ENCODE measurements at regions not wholly inside any gene's neighbourhood (a gene's known extent, or its start where the extent isn't known, plus 50 kb on each side); places are given as distances from the start of the nearest gene placed in this dataset.
A peak's percentile ranks its signal among the peaks of the same experiment; 100 is the strongest.
"Not testable (repeated sequence)": the region's sequence is repeated elsewhere in the genome, so short reads cannot be mapped to it uniquely, and the experiment has no call there.

GRCh38 chr4:3630136-3630597 is 97.9 kb upstream of the LRPAP1 start:
- Mint-ChIP-seq H3K9me3 (no peaks in the 10 kb centered on the region), H3K36me3 (ENCODE audit: insufficient read depth) (no peaks in the 10 kb centered on the region), H3K4me1 (ENCODE audit: low read depth in 2 of 2) (peaks cover 0 to 1% of the 10 kb centered on the region in 2 donors), H3K27me3 (peaks cover 19 to 41% of the 10 kb centered on the region in 2 donors), H3K27ac (no peak overlapping the region), H3K4me3 (no peak overlapping the region)
- no peak for ATAC-seq (replicated peaks)
- no peak for DNase-seq

- Mint-ChIP-seq H3K36me3 (ENCODE audit: insufficient read depth) (no peaks in the 10 kb centered on the region), H3K4me1 (ENCODE audit: low read depth in 2 of 2) (peaks cover 0 to 4% of the 10 kb centered on the region in 2 donors), H3K4me3 (no peak overlapping the region), H3K27me3 (peaks cover 24 to 46% of the 10 kb centered on the region in 2 donors), H3K27ac (no peak overlapping the region), H3K9me3 (no peaks in the 10 kb centered on the region)
- DNase-seq = no peak
- no peak for ATAC-seq (replicated peaks)
Measured at GRCh38 chr4:3629665-3630064, 97.4 kb upstream of the LRPAP1 start.

DNA sequence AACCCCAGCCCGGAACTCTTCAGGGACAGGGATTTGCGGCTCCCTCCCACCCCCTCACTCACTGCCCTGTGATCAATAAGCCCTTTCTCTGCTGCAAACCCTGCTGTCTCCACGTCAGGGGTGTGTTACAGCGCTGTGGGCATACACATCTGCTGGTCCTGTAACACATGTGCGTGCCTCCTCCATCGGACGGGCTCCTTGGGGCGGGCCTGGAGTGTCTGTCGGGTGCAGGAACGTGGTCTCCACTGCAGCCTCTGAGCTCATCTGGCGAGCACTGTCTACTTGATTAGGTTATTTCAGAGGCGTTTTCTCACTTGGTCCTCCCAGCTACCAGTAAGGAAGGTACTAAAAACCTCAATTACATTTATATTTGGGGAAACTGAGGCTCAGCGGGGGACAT is 97.0 kb upstream of the LRPAP1 start:
- not testable (repeated sequence) for H3K27ac Mint-ChIP-seq; H3K4me3 Mint-ChIP-seq; DNase-seq; H3K36me3 Mint-ChIP-seq (ENCODE audit: insufficient read depth); H3K9me3 Mint-ChIP-seq; ATAC-seq (replicated peaks); H3K4me1 Mint-ChIP-seq (ENCODE audit: low read depth in 2 of 2)
- peaks cover 28 to 51% of the 10 kb centered on the region in 2 donors for H3K27me3 Mint-ChIP-seq

DNA sequence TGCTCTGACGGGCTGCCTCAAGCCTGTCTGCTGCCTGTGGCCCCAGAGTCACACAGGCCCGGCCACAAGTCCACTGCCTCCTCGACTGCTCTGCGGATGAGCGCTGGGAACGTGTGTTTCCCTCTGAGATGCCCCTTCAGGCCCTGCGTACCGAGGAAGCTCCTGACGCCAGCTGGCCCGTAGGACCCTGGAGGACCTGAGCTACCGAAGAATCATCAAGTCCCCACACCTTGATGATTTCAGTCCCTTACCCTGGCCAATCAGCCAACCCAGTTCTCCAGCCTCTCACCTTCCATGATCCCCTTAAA is 96.6 kb upstream of the LRPAP1 start:
- Mint-ChIP-seq H3K27ac (no peak overlapping the region), H3K4me1 (ENCODE audit: low read depth in 2 of 2) (peaks cover 0 to 4% of the 10 kb centered on the region in 2 donors), H3K9me3 (no peaks in the 10 kb centered on the region), H3K36me3 (ENCODE audit: insufficient read depth) (no peaks in the 10 kb centered on the region), H3K27me3 (peaks cover 31 to 54% of the 10 kb centered on the region in 2 donors), H3K4me3 (no peak overlapping the region)
- DNase-seq (no peak), ATAC-seq (replicated peaks) (no peak)

DNA sequence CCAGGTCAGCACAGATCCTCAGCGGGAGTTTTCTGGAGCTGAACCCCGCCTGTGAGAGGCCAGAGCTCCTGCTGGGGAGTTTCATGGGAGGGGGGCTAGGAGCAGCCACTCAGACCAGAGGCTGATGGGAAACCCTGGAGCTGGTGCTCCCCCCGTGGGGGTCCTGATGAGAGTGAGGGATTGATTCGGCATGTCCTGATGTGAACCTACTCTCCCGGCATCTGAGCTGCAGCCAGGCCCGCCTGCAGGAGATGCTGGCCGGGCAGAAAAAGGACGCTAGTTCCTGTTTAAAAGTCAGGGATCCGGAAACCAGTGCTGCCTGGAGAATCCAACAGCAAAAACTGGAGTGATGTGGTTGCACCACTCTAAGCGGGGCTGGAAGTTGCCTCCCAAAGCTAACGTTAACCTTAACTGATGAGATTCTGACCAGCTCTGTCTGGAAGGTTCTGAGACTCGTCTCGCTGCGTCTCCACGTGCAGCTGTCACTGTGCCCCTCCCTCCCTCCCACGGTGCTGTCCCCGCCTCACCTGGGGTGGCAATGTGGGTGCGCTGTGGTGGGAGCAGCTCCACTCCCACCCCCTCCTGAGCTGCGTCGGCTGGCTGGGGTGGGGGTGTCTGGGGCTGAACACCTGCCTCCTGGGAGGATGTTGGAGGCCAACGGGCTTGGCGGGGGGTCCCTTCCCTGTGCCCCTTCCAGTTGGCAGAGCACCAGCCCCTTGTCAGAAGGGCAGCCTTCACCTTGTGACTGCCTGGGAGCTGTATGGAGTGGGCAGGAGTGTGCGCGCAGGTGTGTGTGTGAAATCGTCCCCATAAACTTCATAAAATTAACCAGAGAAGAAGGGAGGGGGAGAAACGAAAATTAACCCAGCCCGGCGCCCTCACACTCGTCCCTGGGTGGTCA is 96.0 kb upstream of the LRPAP1 start:
- not testable (repeated sequence) for H3K36me3 Mint-ChIP-seq (ENCODE audit: insufficient read depth); ATAC-seq (replicated peaks); H3K4me3 Mint-ChIP-seq; DNase-seq; H3K9me3 Mint-ChIP-seq; H3K27ac Mint-ChIP-seq; H3K4me1 Mint-ChIP-seq (ENCODE audit: low read depth in 2 of 2)
- H3K27me3 Mint-ChIP-seq = peaks cover 37 to 61% of the 10 kb centered on the region in 2 donors

DNA sequence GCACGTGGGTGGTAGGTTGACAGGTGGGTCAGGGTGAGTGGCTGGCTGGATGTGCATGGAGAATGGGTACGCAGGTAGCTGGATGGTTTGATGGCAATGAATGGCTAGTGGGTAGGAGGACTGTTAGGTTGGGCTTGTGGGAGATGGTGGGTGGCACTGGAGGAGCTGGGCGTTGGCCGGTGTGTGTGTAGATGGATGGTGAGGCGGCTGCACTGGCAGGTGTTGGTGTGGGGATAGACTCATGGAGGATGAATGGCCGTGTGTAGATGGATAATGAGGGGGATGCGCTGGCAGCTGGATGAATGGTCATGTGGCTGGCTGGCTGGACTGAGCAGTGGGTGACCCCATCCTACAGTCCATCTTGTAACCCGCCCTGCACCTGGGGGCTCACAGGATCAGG is 95.2 kb upstream of the LRPAP1 start:
- ATAC-seq (replicated peaks); DNase-seq; H3K9me3 Mint-ChIP-seq; H3K27ac Mint-ChIP-seq; H3K36me3 Mint-ChIP-seq (ENCODE audit: insufficient read depth); H3K4me3 Mint-ChIP-seq; H3K4me1 Mint-ChIP-seq (ENCODE audit: low read depth in 2 of 2): not testable (repeated sequence)
- H3K27me3 Mint-ChIP-seq = peaks cover 45 to 68% of the 10 kb centered on the region in 2 donors

GRCh38 chr4:3626131-3626884 is 94.1 kb upstream of the LRPAP1 start:
- DNase-seq; ATAC-seq (replicated peaks); H3K9me3 Mint-ChIP-seq; H3K36me3 Mint-ChIP-seq (ENCODE audit: insufficient read depth); H3K27ac Mint-ChIP-seq; H3K4me3 Mint-ChIP-seq; H3K4me1 Mint-ChIP-seq (ENCODE audit: low read depth in 2 of 2): not testable (repeated sequence)
- peaks cover 46 to 67% of the 10 kb centered on the region in 2 donors for H3K27me3 Mint-ChIP-seq

DNA sequence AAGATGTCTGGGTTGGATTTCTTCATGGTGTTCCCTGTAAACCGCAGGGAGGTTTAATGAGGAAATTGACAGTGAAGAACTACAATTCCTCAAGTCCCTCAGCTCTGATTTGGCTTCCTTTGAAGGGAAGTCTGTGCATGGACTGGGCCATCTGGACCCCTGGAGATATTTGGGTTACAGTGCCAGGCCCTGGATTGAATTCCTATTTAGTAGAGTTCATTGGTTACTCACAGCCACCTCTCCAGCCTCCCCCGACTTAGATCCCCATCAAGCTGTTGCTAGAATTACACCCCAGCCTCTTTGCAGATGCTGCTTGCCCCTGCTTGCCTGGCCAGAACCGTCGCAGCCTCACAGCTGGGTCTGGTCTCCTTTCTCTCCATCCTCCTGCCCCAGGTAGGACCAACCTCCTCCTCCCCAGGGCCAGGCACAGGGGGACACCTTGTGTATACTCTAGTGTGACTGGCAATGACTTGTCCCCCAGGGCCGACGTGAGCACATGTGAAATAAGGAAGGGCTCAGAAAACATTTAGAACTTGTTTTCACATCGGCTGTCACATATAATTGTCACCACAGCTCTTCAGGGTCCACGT is 93.2 kb upstream of the LRPAP1 start:
- ATAC-seq (replicated peaks); H3K27ac Mint-ChIP-seq; DNase-seq; H3K4me3 Mint-ChIP-seq; H3K4me1 Mint-ChIP-seq (ENCODE audit: low read depth in 2 of 2); H3K36me3 Mint-ChIP-seq (ENCODE audit: insufficient read depth); H3K9me3 Mint-ChIP-seq: not testable (repeated sequence)
- peaks cover 46 to 59% of the 10 kb centered on the region in 2 donors for H3K27me3 Mint-ChIP-seq

DNA sequence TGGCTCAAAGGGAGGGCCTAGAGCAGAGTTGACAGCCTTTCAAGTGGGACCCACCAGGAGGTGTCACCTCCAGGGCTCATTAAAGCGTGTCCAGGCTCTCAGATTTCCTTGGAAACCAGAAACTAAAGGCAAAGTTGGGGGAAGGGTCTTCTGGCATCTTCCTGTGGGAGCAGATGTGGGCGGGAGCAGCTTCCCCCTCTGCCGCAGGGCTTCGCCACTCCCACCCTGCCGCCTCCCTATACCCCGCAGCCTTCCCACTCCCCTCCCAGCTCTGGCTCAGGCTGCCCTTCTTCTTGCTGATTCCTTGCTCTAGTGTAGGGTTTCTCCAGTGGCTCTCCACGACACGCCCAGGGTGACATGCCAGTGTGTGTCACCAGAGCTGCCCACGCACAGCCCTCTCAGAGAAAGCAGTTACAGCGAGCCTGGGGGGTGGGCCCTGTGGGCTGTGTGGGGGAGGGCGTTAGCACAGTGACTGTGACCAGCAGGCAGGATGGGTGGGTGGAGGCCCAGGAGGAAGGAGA is 91.6 kb upstream of the LRPAP1 start:
- DNase-seq; H3K4me3 Mint-ChIP-seq; H3K27ac Mint-ChIP-seq; ATAC-seq (replicated peaks); H3K9me3 Mint-ChIP-seq; H3K36me3 Mint-ChIP-seq (ENCODE audit: insufficient read depth); H3K4me1 Mint-ChIP-seq (ENCODE audit: low read depth in 2 of 2): not testable (repeated sequence)
- peaks cover 39 to 59% of the 10 kb centered on the region in 2 donors for H3K27me3 Mint-ChIP-seq

DNA sequence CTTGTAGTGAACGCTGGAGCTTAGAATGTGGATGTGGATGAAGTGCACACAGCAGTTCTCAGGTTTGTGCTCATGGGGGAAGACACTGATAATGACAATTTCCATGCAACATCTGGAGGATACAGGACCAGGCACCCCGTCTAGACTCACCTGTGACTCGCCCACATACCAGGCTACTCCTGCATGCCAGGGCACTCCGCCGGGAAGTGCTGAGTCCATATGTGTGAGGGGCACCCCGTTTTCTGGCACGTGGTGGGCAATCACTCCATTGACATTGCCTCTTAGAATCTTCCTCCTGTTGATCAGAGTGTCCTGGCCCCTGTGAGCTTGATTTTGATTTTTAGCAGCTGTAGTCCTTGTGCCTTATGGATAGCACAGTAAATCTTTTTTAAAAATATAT is 90.9 kb upstream of the LRPAP1 start:
- peaks cover 2% of the 10 kb centered on the region for H3K36me3 Mint-ChIP-seq (ENCODE audit: insufficient read depth)
- H3K4me3 Mint-ChIP-seq = no peak overlapping the region
- DNase-seq = no peak
- H3K9me3 Mint-ChIP-seq = no peaks in the 10 kb centered on the region
- peaks cover 5 to 7% of the 10 kb centered on the region in 2 donors for H3K4me1 Mint-ChIP-seq (ENCODE audit: low read depth in 2 of 2)
- no peak overlapping the region for H3K27ac Mint-ChIP-seq
- H3K27me3 Mint-ChIP-seq = peaks cover 44 to 62% of the 10 kb centered on the region in 2 donors
- ATAC-seq (replicated peaks) = no peak

DNA sequence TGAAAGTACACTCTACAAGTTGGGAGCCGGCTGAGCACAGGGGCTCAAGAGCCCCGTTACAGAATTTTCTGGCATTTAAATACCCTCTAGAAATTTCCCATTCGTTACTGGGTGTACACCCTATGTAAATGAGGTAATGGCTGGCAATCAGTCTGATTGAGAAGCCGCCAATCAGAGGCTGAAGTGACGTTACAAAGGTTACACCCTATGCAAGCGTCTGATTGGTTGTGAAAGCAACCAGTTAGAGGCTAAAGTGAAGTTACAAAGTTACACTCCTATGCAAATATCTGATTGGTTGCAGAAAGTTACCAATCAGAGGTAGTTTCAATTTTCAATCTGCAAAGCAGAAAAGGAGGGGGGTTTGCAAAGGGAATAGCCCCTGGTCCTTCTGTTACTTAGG is 88.1 kb upstream of the LRPAP1 start:
- Mint-ChIP-seq H3K4me3 (peak overlapping the region; percentile 39 to 67), H3K27me3 (peaks cover 55 to 64% of the 10 kb centered on the region in 2 donors), H3K27ac (peak overlapping the region; percentile 35 to 42)
- DNase-seq; ATAC-seq (replicated peaks); H3K4me1 Mint-ChIP-seq (ENCODE audit: low read depth in 2 of 2); H3K9me3 Mint-ChIP-seq; H3K36me3 Mint-ChIP-seq (ENCODE audit: insufficient read depth): not testable (repeated sequence)

- ATAC-seq (replicated peaks); H3K4me1 Mint-ChIP-seq (ENCODE audit: low read depth in 2 of 2); H3K9me3 Mint-ChIP-seq; H3K36me3 Mint-ChIP-seq (ENCODE audit: insufficient read depth); DNase-seq: not testable (repeated sequence)
- peaks cover 48 to 58% of the 10 kb centered on the region in 2 donors for H3K27me3 Mint-ChIP-seq
- H3K4me3 Mint-ChIP-seq = peak overlapping the region; percentile 39 to 67
- H3K27ac Mint-ChIP-seq = peak overlapping the region; percentile 35 to 42
Measured at GRCh38 chr4:3619698-3620097, 87.5 kb upstream of the LRPAP1 start.

GRCh38 chr4:3618341-3618740 is 86.1 kb upstream of the LRPAP1 start:
- H3K9me3 Mint-ChIP-seq; H3K4me3 Mint-ChIP-seq; H3K36me3 Mint-ChIP-seq (ENCODE audit: insufficient read depth); DNase-seq; H3K4me1 Mint-ChIP-seq (ENCODE audit: low read depth in 2 of 2); H3K27ac Mint-ChIP-seq; ATAC-seq (replicated peaks): not testable (repeated sequence)
- peaks cover 36 to 44% of the 10 kb centered on the region in 2 donors for H3K27me3 Mint-ChIP-seq
